ENCODE measurements at regions not wholly inside any gene's neighbourhood (a gene's known extent, or its start where the extent isn't known, plus 50 kb on each side); places are given as distances from the start of the nearest gene placed in this dataset.

- Mint-ChIP-seq H3K9me3 (peaks cover 6% of the 10 kb centered on the region), H3K36me3 (ENCODE audit: insufficient read depth) (no peaks in the 10 kb centered on the region), H3K4me1 (no peaks in the 10 kb centered on the region), H3K27ac (ENCODE audit: low read depth) (no peak overlapping the region), H3K27me3 (peaks cover 35% of the 10 kb centered on the region), H3K4me3 (no peak overlapping the region)
- no peak for ATAC-seq (replicated peaks; ENCODE audit: extremely low read depth, poor library complexity, severe bottlenecking)
- no peak for DNase-seq (ENCODE audit: low spot score in 2 of 2)
Measured at GRCh38 chr14:76676539-76676938, 84.7 kb upstream of the VASH1 start.

- Mint-ChIP-seq H3K27me3 (peaks cover 37% of the 10 kb centered on the region), H3K36me3 (ENCODE audit: insufficient read depth) (peaks cover 2% of the 10 kb centered on the region), H3K4me1 (no peaks in the 10 kb centered on the region), H3K4me3 (no peak overlapping the region), H3K27ac (ENCODE audit: low read depth) (no peak overlapping the region), H3K9me3 (peaks cover 8% of the 10 kb centered on the region)
- no peak for DNase-seq (ENCODE audit: low spot score in 2 of 2)
- ATAC-seq (replicated peaks; ENCODE audit: extremely low read depth, poor library complexity, severe bottlenecking): no peak
Measured at GRCh38 chr14:76677534-76678145, 83.6 kb upstream of the VASH1 start.

GRCh38 chr14:76678244-76678800, 82.9 kb upstream of the VASH1 start:
- ATAC-seq (replicated peaks; ENCODE audit: extremely low read depth, poor library complexity, severe bottlenecking) (no peak), DNase-seq (ENCODE audit: low spot score in 2 of 2) (no peak)
- H3K9me3 Mint-ChIP-seq: peaks cover 13% of the 10 kb centered on the region
- H3K36me3 Mint-ChIP-seq (ENCODE audit: insufficient read depth): peaks cover 2% of the 10 kb centered on the region
- peaks cover 44% of the 10 kb centered on the region for H3K27me3 Mint-ChIP-seq
- no peak overlapping the region for H3K27ac Mint-ChIP-seq (ENCODE audit: low read depth)
- H3K4me1 Mint-ChIP-seq: no peaks in the 10 kb centered on the region
- H3K4me3 Mint-ChIP-seq: no peak overlapping the region

GRCh38 chr14:76682367-76682766, 78.9 kb upstream of the VASH1 start:
- no peak overlapping the region for H3K4me3 Mint-ChIP-seq
- H3K4me1 Mint-ChIP-seq: no peaks in the 10 kb centered on the region
- peaks cover 2% of the 10 kb centered on the region for H3K36me3 Mint-ChIP-seq (ENCODE audit: insufficient read depth)
- DNase-seq (ENCODE audit: low spot score in 2 of 2) (no peak), ATAC-seq (replicated peaks; ENCODE audit: extremely low read depth, poor library complexity, severe bottlenecking) (no peak)
- H3K27me3 Mint-ChIP-seq: peaks cover 45% of the 10 kb centered on the region
- H3K27ac Mint-ChIP-seq (ENCODE audit: low read depth): no peak overlapping the region
- H3K9me3 Mint-ChIP-seq: peaks cover 13% of the 10 kb centered on the region

- DNase-seq (ENCODE audit: low spot score in 2 of 2): no peak
- H3K9me3 Mint-ChIP-seq: peaks cover 15% of the 10 kb centered on the region
- no peak overlapping the region for H3K27ac Mint-ChIP-seq (ENCODE audit: low read depth)
- H3K27me3 Mint-ChIP-seq: peaks cover 81% of the 10 kb centered on the region
- no peak overlapping the region for H3K4me3 Mint-ChIP-seq
- peaks cover 2% of the 10 kb centered on the region for H3K36me3 Mint-ChIP-seq (ENCODE audit: insufficient read depth)
- ATAC-seq (replicated peaks; ENCODE audit: extremely low read depth, poor library complexity, severe bottlenecking): no peak
- H3K4me1 Mint-ChIP-seq: no peaks in the 10 kb centered on the region
Measured at GRCh38 chr14:76686646-76687045, 74.6 kb upstream of the VASH1 start.

GRCh38 chr14:76687611-76688382, 73.5 kb upstream of the VASH1 start:
- no peak for DNase-seq (ENCODE audit: low spot score in 2 of 2)
- Mint-ChIP-seq H3K4me3 (no peak overlapping the region), H3K4me1 (no peaks in the 10 kb centered on the region), H3K36me3 (ENCODE audit: insufficient read depth) (no peaks in the 10 kb centered on the region), H3K27ac (ENCODE audit: low read depth) (no peak overlapping the region), H3K9me3 (peaks cover 11% of the 10 kb centered on the region), H3K27me3 (peaks cover 78% of the 10 kb centered on the region)
- ATAC-seq (replicated peaks; ENCODE audit: extremely low read depth, poor library complexity, severe bottlenecking): no peak

GRCh38 chr14:76688383-76688671, 72.9 kb upstream of the VASH1 start:
- H3K9me3 Mint-ChIP-seq: peaks cover 8% of the 10 kb centered on the region
- no peak overlapping the region for H3K4me3 Mint-ChIP-seq
- no peaks in the 10 kb centered on the region for H3K4me1 Mint-ChIP-seq
- no peak overlapping the region for H3K27ac Mint-ChIP-seq (ENCODE audit: low read depth)
- DNase-seq (ENCODE audit: low spot score in 2 of 2): no peak
- no peaks in the 10 kb centered on the region for H3K36me3 Mint-ChIP-seq (ENCODE audit: insufficient read depth)
- H3K27me3 Mint-ChIP-seq: peaks cover 73% of the 10 kb centered on the region
- ATAC-seq (replicated peaks; ENCODE audit: extremely low read depth, poor library complexity, severe bottlenecking): no peak

GRCh38 chr14:76690502-76691105, 70.7 kb upstream of the VASH1 start:
- H3K27ac Mint-ChIP-seq (ENCODE audit: low read depth): no peak overlapping the region
- no peaks in the 10 kb centered on the region for H3K4me1 Mint-ChIP-seq
- H3K9me3 Mint-ChIP-seq: peaks cover 8% of the 10 kb centered on the region
- H3K4me3 Mint-ChIP-seq: no peak overlapping the region
- ATAC-seq (replicated peaks; ENCODE audit: extremely low read depth, poor library complexity, severe bottlenecking) (no peak), DNase-seq (ENCODE audit: low spot score in 2 of 2) (no peak)
- no peaks in the 10 kb centered on the region for H3K36me3 Mint-ChIP-seq (ENCODE audit: insufficient read depth)
- peaks cover 79% of the 10 kb centered on the region for H3K27me3 Mint-ChIP-seq

GRCh38 chr14:76694106-76694505, 67.2 kb upstream of the VASH1 start:
- H3K27me3 Mint-ChIP-seq: peaks cover 58% of the 10 kb centered on the region
- no peak overlapping the region for H3K27ac Mint-ChIP-seq (ENCODE audit: low read depth)
- no peaks in the 10 kb centered on the region for H3K4me1 Mint-ChIP-seq
- ATAC-seq (replicated peaks; ENCODE audit: extremely low read depth, poor library complexity, severe bottlenecking): no peak
- H3K4me3 Mint-ChIP-seq: no peak overlapping the region
- DNase-seq (ENCODE audit: low spot score in 2 of 2): no peak
- no peaks in the 10 kb centered on the region for H3K36me3 Mint-ChIP-seq (ENCODE audit: insufficient read depth)
- H3K9me3 Mint-ChIP-seq: no peaks in the 10 kb centered on the region

- no peaks in the 10 kb centered on the region for H3K4me1 Mint-ChIP-seq
- H3K27me3 Mint-ChIP-seq: peaks cover 45% of the 10 kb centered on the region
- DNase-seq (ENCODE audit: low spot score in 2 of 2): no peak
- ATAC-seq (replicated peaks; ENCODE audit: extremely low read depth, poor library complexity, severe bottlenecking): no peak
- H3K36me3 Mint-ChIP-seq (ENCODE audit: insufficient read depth): no peaks in the 10 kb centered on the region
- no peak overlapping the region for H3K4me3 Mint-ChIP-seq
- H3K9me3 Mint-ChIP-seq: no peaks in the 10 kb centered on the region
- H3K27ac Mint-ChIP-seq (ENCODE audit: low read depth): no peak overlapping the region
Measured at GRCh38 chr14:76695263-76695920, 65.9 kb upstream of the VASH1 start.

- no peak for ATAC-seq (replicated peaks; ENCODE audit: extremely low read depth, poor library complexity, severe bottlenecking)
- Mint-ChIP-seq H3K4me3 (no peak overlapping the region), H3K27ac (ENCODE audit: low read depth) (no peak overlapping the region), H3K36me3 (ENCODE audit: insufficient read depth) (no peaks in the 10 kb centered on the region), H3K9me3 (no peaks in the 10 kb centered on the region), H3K4me1 (no peaks in the 10 kb centered on the region), H3K27me3 (peaks cover 35% of the 10 kb centered on the region)
- peak in 1 of 2 donors; percentile 2 for DNase-seq (ENCODE audit: low spot score in 2 of 2)
Measured at GRCh38 chr14:76696361-76696760, 64.9 kb upstream of the VASH1 start.

GRCh38 chr14:76696791-76697190, 64.5 kb upstream of the VASH1 start:
- no peak for DNase-seq (ENCODE audit: low spot score in 2 of 2)
- no peaks in the 10 kb centered on the region for H3K9me3 Mint-ChIP-seq
- H3K36me3 Mint-ChIP-seq (ENCODE audit: insufficient read depth): no peaks in the 10 kb centered on the region
- no peaks in the 10 kb centered on the region for H3K4me1 Mint-ChIP-seq
- ATAC-seq (replicated peaks; ENCODE audit: extremely low read depth, poor library complexity, severe bottlenecking): no peak
- H3K4me3 Mint-ChIP-seq: no peak overlapping the region
- peaks cover 36% of the 10 kb centered on the region for H3K27me3 Mint-ChIP-seq
- no peak overlapping the region for H3K27ac Mint-ChIP-seq (ENCODE audit: low read depth)
